Stimulated activated naive B cell treated with anti-CD40 and anti-IgM and Interleukin-4, amounts not matched to agents 10 μg/mL and 1 μg/mL and 100 μg/mL, for 72 hours (primary cell): ENCODE measurements at regions not wholly inside any gene's neighbourhood (a gene's known extent, or its start where the extent isn't known, plus 50 kb on each side); places are given as distances from the start of the nearest gene placed in this dataset.

ENCODE experiments used
- ATAC-seq, 2 donors: fragments of 150-1000 bp; cut with Tn5 transposase; replicated peaks; 2 replicates each; pipeline ENCODE4 v1.10.0; 2021; ENCODE audit warnings: moderate library complexity in 1 of 2
- DNase-seq: peaks from one replicate; pipeline ENCODE4 v3.0.0; 2021
- H3K27ac Mint-ChIP-seq: one replicate; pipeline ENCODE4 v1.8.0; 2022; ENCODE audit warnings: mild to moderate bottlenecking, mixed read lengths
- H3K27me3 Mint-ChIP-seq, 2 donors: one replicate each; pipeline ENCODE4 v1.8.0; 2022; ENCODE audit warnings: mixed read lengths in 2 of 2
- H3K36me3 Mint-ChIP-seq, 2 donors: one replicate each; pipeline ENCODE4 v1.8.0; 2022; ENCODE audit warnings: mixed read lengths in 2 of 2, mild to moderate bottlenecking in 1 of 2
- H3K4me1 Mint-ChIP-seq, 2 donors: one replicate each; pipeline ENCODE4 v1.8.0; 2022; ENCODE audit warnings: mixed read lengths in 2 of 2, mild to moderate bottlenecking in 1 of 2
- H3K4me3 Mint-ChIP-seq, 2 donors: one replicate each; pipeline ENCODE4 v1.8.0; 2022; ENCODE audit warnings: mild to moderate bottlenecking in 2 of 2, mixed read lengths in 2 of 2, moderate library complexity in 1 of 2
- H3K9me3 Mint-ChIP-seq, 2 donors: one replicate each; pipeline ENCODE4 v1.8.0; 2022; ENCODE audit warnings: mixed read lengths in 2 of 2, mild to moderate bottlenecking in 1 of 2

GRCh38 chr2:156812496-156812895 is 376.3 kb downstream of the GPD2 start:
- Mint-ChIP-seq H3K9me3 (peaks cover 0 to 3% of the 10 kb centered on the region in 2 donors), H3K36me3 (no peaks in the 10 kb centered on the region), H3K27ac (no peak overlapping the region), H3K4me3 (no peak overlapping the region), H3K4me1 (no peaks in the 10 kb centered on the region), H3K27me3 (no peaks in the 10 kb centered on the region)
- ATAC-seq (no peak), DNase-seq (no peak)

- peaks cover 0 to 7% of the 10 kb centered on the region in 2 donors for H3K4me1 Mint-ChIP-seq
- no peaks in the 10 kb centered on the region for H3K36me3 Mint-ChIP-seq
- ATAC-seq (no peak), DNase-seq (no peak)
- no peak overlapping the region for H3K27ac Mint-ChIP-seq
- H3K27me3 Mint-ChIP-seq = no peaks in the 10 kb centered on the region
- H3K9me3 Mint-ChIP-seq = peaks cover 3 to 5% of the 10 kb centered on the region in 2 donors
- H3K4me3 Mint-ChIP-seq = no peak overlapping the region
These were observed 381.3 kb downstream of the GPD2 start for GRCh38 chr2:156817430-156817829.

- ATAC-seq (no peak), DNase-seq (no peak)
- Mint-ChIP-seq H3K27me3 (no peaks in the 10 kb centered on the region), H3K27ac (no peak overlapping the region), H3K36me3 (no peaks in the 10 kb centered on the region), H3K4me3 (no peak overlapping the region), H3K4me1 (peaks cover 0 to 7% of the 10 kb centered on the region in 2 donors), H3K9me3 (peaks cover 3 to 5% of the 10 kb centered on the region in 2 donors)
These were observed 382.0 kb downstream of the GPD2 start for GRCh38 chr2:156818221-156818620.

GRCh38 chr2:156818944-156819343 is 382.8 kb downstream of the GPD2 start:
- no peak for DNase-seq
- H3K9me3 Mint-ChIP-seq = peaks cover 3 to 5% of the 10 kb centered on the region in 2 donors

GRCh38 chr2:156826341-156826933 is 390.3 kb downstream of the GPD2 start:
- DNase-seq = no peak
- Mint-ChIP-seq H3K4me3 (no peak overlapping the region), H3K27ac (no peak overlapping the region), H3K36me3 (no peaks in the 10 kb centered on the region), H3K4me1 (no peaks in the 10 kb centered on the region), H3K9me3 (peaks cover 4 to 13% of the 10 kb centered on the region in 2 donors), H3K27me3 (no peaks in the 10 kb centered on the region)
- ATAC-seq = no peak

More at GRCh38 chr2:156818944-156819343, 382.8 kb downstream of the GPD2 start:
- Mint-ChIP-seq H3K4me3 (no peak overlapping the region), H3K27ac (no peak overlapping the region), H3K4me1 (peaks cover 0 to 7% of the 10 kb centered on the region in 2 donors), H3K36me3 (no peaks in the 10 kb centered on the region), H3K27me3 (no peaks in the 10 kb centered on the region)
- no peak for ATAC-seq

- H3K36me3 Mint-ChIP-seq = no peaks in the 10 kb centered on the region
- ATAC-seq = no peak
- H3K4me3 Mint-ChIP-seq = no peak overlapping the region
- DNase-seq = no peak
- H3K9me3 Mint-ChIP-seq = peaks cover 0 to 5% of the 10 kb centered on the region in 2 donors
- no peaks in the 10 kb centered on the region for H3K27me3 Mint-ChIP-seq
- no peak overlapping the region for H3K27ac Mint-ChIP-seq
- no peaks in the 10 kb centered on the region for H3K4me1 Mint-ChIP-seq
These were observed 398.3 kb downstream of the GPD2 start for GRCh38 chr2:156834431-156834830.

GRCh38 chr2:156837635-156838370 is 401.6 kb downstream of the GPD2 start:
- no peaks in the 10 kb centered on the region for H3K36me3 Mint-ChIP-seq
- H3K27ac Mint-ChIP-seq = no peak overlapping the region
- ATAC-seq (no peak), DNase-seq (no peak)
- H3K27me3 Mint-ChIP-seq = no peaks in the 10 kb centered on the region
- H3K4me1 Mint-ChIP-seq = no peaks in the 10 kb centered on the region
- H3K9me3 Mint-ChIP-seq = peaks cover 0 to 2% of the 10 kb centered on the region in 2 donors
- H3K4me3 Mint-ChIP-seq = no peak overlapping the region

GRCh38 chr2:156841321-156841720 is 405.1 kb downstream of the GPD2 start:
- DNase-seq (no peak), ATAC-seq (no peak)
- no peaks in the 10 kb centered on the region for H3K36me3 Mint-ChIP-seq
- peaks cover 0 to 7% of the 10 kb centered on the region in 2 donors for H3K27me3 Mint-ChIP-seq
- no peaks in the 10 kb centered on the region for H3K4me1 Mint-ChIP-seq
- H3K27ac Mint-ChIP-seq = no peak overlapping the region
- no peak overlapping the region for H3K4me3 Mint-ChIP-seq
- peaks cover 0 to 2% of the 10 kb centered on the region in 2 donors for H3K9me3 Mint-ChIP-seq

GRCh38 chr2:156845806-156846558 is 409.8 kb downstream of the GPD2 start:
- Mint-ChIP-seq H3K36me3 (no peaks in the 10 kb centered on the region), H3K27ac (peak overlapping the region; percentile 60), H3K9me3 (no peaks in the 10 kb centered on the region), H3K4me3 (no peak overlapping the region), H3K4me1 (no peaks in the 10 kb centered on the region), H3K27me3 (peaks cover 0 to 7% of the 10 kb centered on the region in 2 donors)
- DNase-seq (no peak), ATAC-seq (no peak)

GRCh38 chr2:156852210-156852609 is 405.3 kb upstream of the GALNT5 start:
- Mint-ChIP-seq H3K4me1 (no peaks in the 10 kb centered on the region), H3K36me3 (no peaks in the 10 kb centered on the region), H3K4me3 (no peak overlapping the region), H3K9me3 (peaks cover 0 to 2% of the 10 kb centered on the region in 2 donors), H3K27me3 (no peaks in the 10 kb centered on the region), H3K27ac (no peak overlapping the region)
- DNase-seq (no peak), ATAC-seq (no peak)

GRCh38 chr2:156852681-156853080 is 404.8 kb upstream of the GALNT5 start:
- H3K9me3 Mint-ChIP-seq = peaks cover 0 to 2% of the 10 kb centered on the region in 2 donors
- no peak overlapping the region for H3K27ac Mint-ChIP-seq
- H3K4me1 Mint-ChIP-seq = no peaks in the 10 kb centered on the region
- H3K27me3 Mint-ChIP-seq = no peaks in the 10 kb centered on the region
- ATAC-seq (no peak), DNase-seq (no peak)
- H3K4me3 Mint-ChIP-seq = no peak overlapping the region
- no peaks in the 10 kb centered on the region for H3K36me3 Mint-ChIP-seq

GRCh38 chr2:156864325-156864724 is 393.2 kb upstream of the GALNT5 start:
- Mint-ChIP-seq H3K4me3 (no peak overlapping the region), H3K27ac (no peak overlapping the region), H3K4me1 (no peaks in the 10 kb centered on the region), H3K36me3 (no peaks in the 10 kb centered on the region), H3K9me3 (no peaks in the 10 kb centered on the region), H3K27me3 (no peaks in the 10 kb centered on the region)
- no peak for DNase-seq
- no peak for ATAC-seq

- H3K36me3 Mint-ChIP-seq = no peaks in the 10 kb centered on the region
- H3K4me1 Mint-ChIP-seq = no peaks in the 10 kb centered on the region
- DNase-seq = no peak
- no peaks in the 10 kb centered on the region for H3K27me3 Mint-ChIP-seq
- no peak overlapping the region for H3K4me3 Mint-ChIP-seq
- no peak overlapping the region for H3K27ac Mint-ChIP-seq
- no peak for ATAC-seq
- H3K9me3 Mint-ChIP-seq = no peaks in the 10 kb centered on the region
These were observed 392.8 kb upstream of the GALNT5 start for GRCh38 chr2:156864753-156865152.

GRCh38 chr2:156867201-156867600 is 390.3 kb upstream of the GALNT5 start:
- no peaks in the 10 kb centered on the region for H3K4me1 Mint-ChIP-seq
- no peak overlapping the region for H3K4me3 Mint-ChIP-seq
- no peaks in the 10 kb centered on the region for H3K36me3 Mint-ChIP-seq
- DNase-seq (no peak), ATAC-seq (no peak)
- no peaks in the 10 kb centered on the region for H3K9me3 Mint-ChIP-seq
- H3K27me3 Mint-ChIP-seq = no peaks in the 10 kb centered on the region
- no peak overlapping the region for H3K27ac Mint-ChIP-seq

GRCh38 chr2:156874707-156875106 is 382.8 kb upstream of the GALNT5 start:
- Mint-ChIP-seq H3K27ac (no peak overlapping the region), H3K27me3 (no peaks in the 10 kb centered on the region), H3K9me3 (peaks cover 0 to 4% of the 10 kb centered on the region in 2 donors), H3K4me1 (no peaks in the 10 kb centered on the region), H3K4me3 (no peak overlapping the region), H3K36me3 (no peaks in the 10 kb centered on the region)
- no peak for DNase-seq
- no peak for ATAC-seq
